Gastroesophageal sphincter (tissue), 3 donors: ENCODE measurements at regions not wholly inside any gene's neighbourhood (a gene's known extent, or its start where the extent isn't known, plus 50 kb on each side); places are given as distances from the start of the nearest gene placed in this dataset.
"Not testable (repeated sequence)": the region's sequence is repeated elsewhere in the genome, so short reads cannot be mapped to it uniquely, and the experiment has no call there.

ENCODE experiments used
- CTCF ChIP-seq, 4 experiments: fragments of 200-600 bp in 2 of 4; fragments of 450-650 bp in 2 of 4; sonication (generic) in 1 of 4; IDR thresholded peaks; one replicate each; pipeline ENCODE4 v1.5.1; 2017 to 2019; ENCODE audit warnings: antibody characterized with exemption in 4 of 4, mild to moderate bottlenecking in 2 of 4, moderate library complexity in 2 of 4
- EP300 ChIP-seq: sonication (generic); formaldehyde crosslinking; IDR thresholded peaks from one replicate; pipeline ENCODE4 v1.6.1; 2017; ENCODE audit warnings: antibody characterized with exemption, mild to moderate bottlenecking
- POLR2A ChIP-seq, 2 donors: fragments of 450-650 bp; IDR thresholded peaks; one replicate each; pipeline ENCODE4 v1.6.1; 2017; ENCODE audit warnings: antibody characterized with exemption in 2 of 2, mild to moderate bottlenecking in 2 of 2, moderate library complexity in 1 of 2
- POLR2AphosphoS5 ChIP-seq: sonication (generic); formaldehyde crosslinking; IDR thresholded peaks from one replicate; pipeline ENCODE4 v1.6.1; 2017; ENCODE audit warnings: antibody characterized with exemption

- TF ChIP-seq CTCF (IDR thresholded peaks at IDR 0.05); POLR2AphosphoS5; POLR2A (IDR thresholded peaks at IDR 0.05); EP300: not testable (repeated sequence)
These were observed 221.3 kb downstream of the TMEM121 start for GRCh38 chr14:105747503-105748203.
